AG04450 (cell line): ENCODE measurements at regions not wholly inside any gene's neighbourhood (a gene's known extent, or its start where the extent isn't known, plus 50 kb on each side); places are given as distances from the start of the nearest gene placed in this dataset.

Experiments used
- CTCF ChIA-PET: fragments of 300-600, 350-600 bp; formaldehyde crosslinking; extraction: SDS; loops from one replicate; lab custom pipeline; 2022; ENCODE audit warnings: antibody characterized with exemption, inconsistent platforms; lab: Charles Lee
- POLR2A ChIA-PET: fragments of 350-600 bp; formaldehyde crosslinking; extraction: SDS; loops from one replicate; lab custom pipeline; 2021; ENCODE audit warnings: antibody characterized with exemption, inconsistent platforms; lab: Yijun Ruan, JAX
- DNase-seq: peaks from one replicate; pipeline ENCODE4 v3.0.0-alpha.2; 2011; ENCODE audit warnings: low read depth, low spot score
- H3K27ac ChIP-seq: one replicate; pipeline ENCODE4 v1.5.1; 2012; ENCODE audit warnings: low read depth, low read length, control low read depth
- H3K27me3 ChIP-seq: one replicate; pipeline ENCODE4 v1.6.0; 2012; ENCODE audit warnings: low read length; ENCODE audit not compliant: control insufficient read depth, insufficient read depth
- H3K4me3 ChIP-seq: 2 replicates; pipeline ENCODE4 v1.5.1; 2011; ENCODE audit warnings: mild to moderate bottlenecking, low read depth, low read length, control low read depth
- H3K9me3 ChIP-seq: 2 replicates; pipeline ENCODE4 v1.5.1; 2012; ENCODE audit warnings: low read length; ENCODE audit not compliant: control insufficient read depth, insufficient read depth
- TF ChIP-seq, protein P1 (sequence below): IDR thresholded peaks from 2 replicates; pipeline ENCODE4 v1.5.1; 2011; ENCODE audit warnings: low read depth, low read length, control low read depth, inconsistent platforms

DNA sequence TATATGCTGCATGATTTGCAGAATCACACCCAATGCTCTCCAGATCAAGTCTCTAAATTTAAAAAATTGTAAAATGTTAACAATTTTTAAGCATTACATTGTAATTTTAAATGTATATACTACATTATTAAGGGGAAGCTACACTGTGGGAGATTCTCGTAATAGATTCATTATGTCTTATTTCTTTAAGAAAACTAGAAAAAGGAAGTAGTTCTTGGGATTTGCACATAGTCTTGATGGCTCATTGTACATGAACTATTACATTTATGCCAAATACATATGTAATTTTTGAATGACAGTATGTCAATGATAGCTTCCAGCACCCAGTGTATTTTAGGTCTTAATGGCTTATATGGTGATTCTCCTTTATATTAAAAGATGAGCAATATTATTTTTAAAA, 250.3 kb downstream of the PTPRC start:
- no peak overlapping the region for H3K4me3 ChIP-seq
- ChIA-PET POLR2A (no interaction called here), CTCF (interaction anchor here (0.5 to 0.9 kb wide), 2 partner anchors 224 to 526 kb away, joined by 3 to 4 read pairs; no protein-coding TSS in a partner anchor)
- no peak for DNase-seq
- H3K27ac ChIP-seq = no peak overlapping the region
- H3K27me3 ChIP-seq = no peaks in the 10 kb centered on the region
- no peaks in the 10 kb centered on the region for H3K9me3 ChIP-seq
- TF ChIP-seq, protein P1, sequence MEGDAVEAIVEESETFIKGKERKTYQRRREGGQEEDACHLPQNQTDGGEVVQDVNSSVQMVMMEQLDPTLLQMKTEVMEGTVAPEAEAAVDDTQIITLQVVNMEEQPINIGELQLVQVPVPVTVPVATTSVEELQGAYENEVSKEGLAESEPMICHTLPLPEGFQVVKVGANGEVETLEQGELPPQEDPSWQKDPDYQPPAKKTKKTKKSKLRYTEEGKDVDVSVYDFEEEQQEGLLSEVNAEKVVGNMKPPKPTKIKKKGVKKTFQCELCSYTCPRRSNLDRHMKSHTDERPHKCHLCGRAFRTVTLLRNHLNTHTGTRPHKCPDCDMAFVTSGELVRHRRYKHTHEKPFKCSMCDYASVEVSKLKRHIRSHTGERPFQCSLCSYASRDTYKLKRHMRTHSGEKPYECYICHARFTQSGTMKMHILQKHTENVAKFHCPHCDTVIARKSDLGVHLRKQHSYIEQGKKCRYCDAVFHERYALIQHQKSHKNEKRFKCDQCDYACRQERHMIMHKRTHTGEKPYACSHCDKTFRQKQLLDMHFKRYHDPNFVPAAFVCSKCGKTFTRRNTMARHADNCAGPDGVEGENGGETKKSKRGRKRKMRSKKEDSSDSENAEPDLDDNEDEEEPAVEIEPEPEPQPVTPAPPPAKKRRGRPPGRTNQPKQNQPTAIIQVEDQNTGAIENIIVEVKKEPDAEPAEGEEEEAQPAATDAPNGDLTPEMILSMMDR = no peak

DNA sequence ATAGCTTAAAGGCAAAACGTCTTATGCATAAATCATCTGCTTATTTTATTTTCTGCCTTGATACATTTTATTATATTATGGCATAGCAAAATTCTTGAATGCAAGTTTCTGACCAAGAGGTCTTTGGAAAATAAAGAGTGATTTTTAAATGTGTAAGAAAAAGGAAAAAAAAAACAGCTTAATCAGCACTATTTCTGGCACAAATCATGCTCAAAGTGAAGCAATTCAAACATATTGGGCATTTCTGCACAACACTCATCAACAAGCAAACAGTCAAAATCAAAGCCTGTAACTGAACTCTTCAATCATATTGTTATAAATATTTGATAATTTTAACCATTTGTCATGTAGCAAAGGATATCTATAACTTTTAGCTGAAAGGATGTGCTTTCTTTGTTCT, 250.9 kb downstream of the PTPRC start:
- CTCF ChIA-PET = interaction anchor here (0.5 to 0.9 kb wide), 2 partner anchors 224 to 527 kb away, joined by 3 to 4 read pairs; no protein-coding TSS in a partner anchor
- DNase-seq = no peak
- Histone ChIP-seq H3K27me3 (no peaks in the 10 kb centered on the region), H3K9me3 (no peaks in the 10 kb centered on the region), H3K4me3 (no peak overlapping the region), H3K27ac (no peak overlapping the region)
- POLR2A ChIA-PET = interaction anchor here (1.1 kb wide), 1 partner anchor 234 kb away, joined by 3 read pairs; no protein-coding TSS in a partner anchor
- TF ChIP-seq, protein P1 = no peak

DNA sequence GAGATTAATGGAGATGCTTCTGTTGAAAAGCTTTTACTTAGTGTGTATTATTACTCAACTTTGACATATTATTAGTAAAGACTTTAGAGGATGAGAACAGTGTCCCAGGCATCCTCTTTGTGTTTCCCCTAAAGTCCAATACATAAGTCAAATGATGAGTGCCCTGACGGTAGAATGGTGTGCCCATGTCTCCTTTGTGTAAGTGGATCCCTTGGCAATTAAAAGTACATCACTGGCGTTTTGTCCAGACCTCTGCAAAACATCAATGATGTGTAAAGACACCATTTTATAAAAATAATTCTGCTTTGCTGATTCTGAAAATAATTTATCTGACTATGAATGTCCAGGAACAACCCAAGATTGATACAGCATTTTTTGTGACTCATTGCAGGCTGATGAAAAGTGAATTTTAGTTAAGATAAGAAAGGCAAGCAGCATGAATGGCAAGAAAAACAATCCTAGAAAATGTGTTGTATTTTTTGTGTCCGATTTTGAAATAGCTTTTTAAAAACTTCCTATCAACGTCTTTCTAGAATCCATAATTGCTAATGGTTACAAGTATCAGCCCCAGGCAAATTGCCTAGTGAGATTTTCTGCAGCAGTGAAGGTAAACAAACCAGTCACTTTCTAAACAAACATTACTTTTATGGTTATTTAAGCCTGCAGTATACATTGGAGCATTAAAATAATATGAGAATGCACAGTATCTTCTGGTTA, 251.5 kb downstream of the PTPRC start:
- no peaks in the 10 kb centered on the region for H3K27me3 ChIP-seq
- TF ChIP-seq, protein P1 = no peak
- DNase-seq = peak; percentile 15
- H3K4me3 ChIP-seq = no peak overlapping the region
- H3K27ac ChIP-seq = no peak overlapping the region
- no peaks in the 10 kb centered on the region for H3K9me3 ChIP-seq
- ChIA-PET POLR2A (interaction anchor here (1.1 kb wide), 1 partner anchor 233 kb away, joined by 3 read pairs; no protein-coding TSS in a partner anchor), CTCF (interaction anchor here (0.6 to 0.9 kb wide), 2 partner anchors 223 to 571 kb away, joined by 4 read pairs; no protein-coding TSS in a partner anchor)

DNA sequence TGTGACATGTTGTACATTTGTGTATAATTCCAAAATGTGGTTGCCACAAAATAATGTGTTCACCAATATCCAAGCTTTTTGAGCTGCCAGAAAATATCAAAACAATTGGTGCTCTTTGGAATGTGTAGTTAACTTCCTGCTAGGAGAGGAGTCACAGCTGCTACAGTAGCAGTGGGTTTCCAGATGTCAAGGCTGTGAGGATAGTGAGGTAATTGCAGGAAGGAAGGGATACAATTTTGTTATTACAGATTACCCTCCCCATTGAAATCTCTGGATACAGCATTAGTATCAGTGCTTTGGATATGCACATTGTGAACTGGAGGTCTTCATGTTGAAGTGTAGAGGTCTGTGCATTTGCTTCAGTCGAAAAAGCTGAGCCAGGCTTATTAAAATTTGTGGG, 253.2 kb downstream of the PTPRC start:
- TF ChIP-seq, protein P1 = no peak
- ChIA-PET POLR2A (interaction anchor here (0.7 to 1.4 kb wide), 3 partner anchors 44 to 619 kb away, joined by 3 to 4 read pairs (median 3); no protein-coding TSS in a partner anchor), CTCF (interaction anchor here (1.4 kb wide), 1 partner anchor 10 kb away, joined by 3 read pairs; no protein-coding TSS in a partner anchor)
- DNase-seq = peak; percentile 61
- Histone ChIP-seq H3K27me3 (no peaks in the 10 kb centered on the region), H3K27ac (peak overlapping the region; percentile 23), H3K9me3 (no peaks in the 10 kb centered on the region), H3K4me3 (no peak overlapping the region)

DNA sequence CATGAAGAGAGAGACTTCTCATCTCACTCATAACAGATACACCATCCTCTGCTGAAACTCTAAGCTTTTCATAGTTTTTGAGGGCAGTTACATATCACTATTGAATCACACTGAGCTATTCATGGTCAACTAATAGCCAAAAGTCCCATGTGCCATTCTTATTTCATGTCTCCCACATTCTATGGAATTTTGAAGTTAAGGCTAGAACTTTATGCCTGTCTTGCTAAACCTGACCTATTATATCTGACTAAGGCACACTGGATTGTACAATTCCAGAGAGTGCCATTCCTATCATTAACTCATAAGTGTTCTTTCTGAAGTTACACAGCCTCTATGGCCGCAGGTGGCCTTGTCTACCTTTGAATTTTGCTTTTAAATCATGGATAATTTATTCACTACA, 254.3 kb downstream of the PTPRC start:
- Histone ChIP-seq H3K9me3 (no peaks in the 10 kb centered on the region), H3K4me3 (no peak overlapping the region), H3K27ac (no peak overlapping the region), H3K27me3 (no peaks in the 10 kb centered on the region)
- CTCF ChIA-PET = interaction anchor here (0.6 to 1.4 kb wide), 3 partner anchors 9 to 220 kb away, joined by 3 to 6 read pairs (median 3); no protein-coding TSS in a partner anchor
- POLR2A ChIA-PET = interaction anchor here (1.4 kb wide), 1 partner anchor 231 kb away, joined by 4 read pairs; no protein-coding TSS in a partner anchor
- no peak for DNase-seq
- TF ChIP-seq, protein P1 = no peak
